H1 (cell line): ENCODE measurements at regions not wholly inside any gene's neighbourhood (a gene's known extent, or its start where the extent isn't known, plus 50 kb on each side); places are given as distances from the start of the nearest gene placed in this dataset.

Source experiments
- CTCF ChIA-PET: fragments of 300-600 bp; sonication (Branson Sonifier 250); formaldehyde crosslinking; loops from one replicate; lab custom pipeline; 2021; ENCODE audit not compliant: partially characterized antibody; lab: Charles Lee
- POLR2A ChIA-PET: fragments of 300-600 bp; sonication (Branson Sonifier 250); formaldehyde crosslinking; loops from one replicate; lab custom pipeline; 2021; ENCODE audit warnings: inconsistent platforms; ENCODE audit not compliant: partially characterized antibody; lab: Charles Lee
- DNase-seq, 2 experiments: peaks; one replicate each; pipeline versions ENCODE4 v3.0.0 to v3.0.0-alpha.2; 2010 to 2022; ENCODE audit warnings: low spot score in 2 of 2, low read depth in 1 of 2, mixed read lengths in 1 of 2
- FAIRE-seq: peaks from 2 replicates; lab custom pipeline; 2011; peaks lifted over from hg19 to GRCh38; lab: Jason Lieb, UNC
- H2AFZ ChIP-seq: 2 replicates; pipeline ENCODE4 v1.8.1; 2012; ENCODE audit warnings: low read length, inconsistent platforms
- H2AK5ac ChIP-seq: 2 replicates; pipeline ENCODE4 v1.6.1; 2013; ENCODE audit warnings: low read depth, low read length
- H2BK120ac ChIP-seq: replicated peaks from 2 replicates; pipeline ENCODE3; 2013; ENCODE audit warnings: low read depth, low read length, inconsistent platforms
- H2BK12ac ChIP-seq: 2 replicates; pipeline ENCODE4 v1.6.1; 2013; ENCODE audit warnings: low read depth, low read length
- H2BK15ac ChIP-seq: 2 replicates; pipeline ENCODE4 v1.6.1; 2013; ENCODE audit warnings: low read length
- H2BK20ac ChIP-seq: 2 replicates; pipeline ENCODE4 v1.6.1; 2013; ENCODE audit warnings: low read length
- H2BK5ac ChIP-seq: 2 replicates; pipeline ENCODE4 v1.6.1; 2013; ENCODE audit warnings: low read depth, low read length
- H3K14ac ChIP-seq: 2 replicates; pipeline ENCODE4 v1.6.1; 2013; ENCODE audit warnings: inconsistent platforms; ENCODE audit not compliant: insufficient read length
- H3K18ac ChIP-seq: 2 replicates; pipeline ENCODE4 v1.6.1; 2013; ENCODE audit warnings: low read length; ENCODE audit errors: extremely low read depth
- H3K23ac ChIP-seq: 2 replicates; pipeline ENCODE4 v1.6.1; 2013; ENCODE audit warnings: inconsistent platforms; ENCODE audit not compliant: insufficient read length
- H3K23me2 ChIP-seq: 2 replicates; pipeline ENCODE4 v1.6.1; 2013; ENCODE audit warnings: low read depth, low read length
- H3K27ac ChIP-seq: 2 replicates; pipeline ENCODE4 v1.6.1; 2011; ENCODE audit warnings: low read depth, low read length, inconsistent platforms
- H3K27me3 ChIP-seq, 4 experiments: replicated peaks in 1 of 4; 1 replicate in 1 of 4; 2 replicates in 3 of 4; pipeline versions ENCODE4 v1.6.1 to v1.8.1; 2011 to 2013; ENCODE audit warnings: low read length in 3 of 4, mild to moderate bottlenecking in 3 of 4, inconsistent platforms in 2 of 4, mixed read lengths in 2 of 4, moderate library complexity in 1 of 4; ENCODE audit not compliant: control insufficient read depth in 3 of 4, insufficient read depth in 3 of 4; ENCODE audit errors: extremely low read depth in 1 of 4
- H3K36me3 ChIP-seq, 4 experiments: 2 replicates each; pipeline versions ENCODE4 v1.6.1 to v1.8.1; 2011 to 2013; ENCODE audit warnings: mild to moderate bottlenecking in 4 of 4, low read length in 3 of 4, moderate library complexity in 2 of 4, control low read depth in 1 of 4, inconsistent platforms in 1 of 4; ENCODE audit not compliant: insufficient read depth in 4 of 4, control insufficient read depth in 2 of 4
- H3K4ac ChIP-seq: replicated peaks from 2 replicates; pipeline ENCODE3; 2013; ENCODE audit warnings: low read length, low read depth, mixed read lengths, inconsistent platforms; ENCODE audit not compliant: insufficient read length
- H3K4me1 ChIP-seq, 4 experiments: replicated peaks in 1 of 4; 1 replicate in 1 of 4; 2 replicates in 3 of 4; pipeline versions ENCODE4 v1.6.1 to v1.8.1; 2011 to 2013; ENCODE audit warnings: low read length in 3 of 4, inconsistent platforms in 2 of 4, mixed read lengths in 1 of 4; ENCODE audit not compliant: insufficient read depth in 4 of 4, control insufficient read depth in 3 of 4
- H3K4me2 ChIP-seq, 2 experiments: 2 replicates each; pipeline versions ENCODE4 v1.6.1 to v1.8.1; 2011 to 2013; ENCODE audit warnings: low read depth in 2 of 2, low read length in 2 of 2, control low read depth in 1 of 2, inconsistent platforms in 1 of 2, mild to moderate bottlenecking in 1 of 2; ENCODE audit not compliant: insufficient read depth in 1 of 2
- H3K4me3 ChIP-seq, 4 experiments: fragments of 200-600, 300-600 bp in 1 of 4; sonication (generic), shearing (Covaris generic), sonication (Bioruptor Twin) in 1 of 4; 2 replicates each; pipeline versions ENCODE4 v1.5.1 to v1.8.1; 2011 to 2016; ENCODE audit warnings: low read length in 4 of 4, low read depth in 3 of 4, control low read depth in 2 of 4, inconsistent platforms in 2 of 4, mild to moderate bottlenecking in 2 of 4, mixed read lengths in 1 of 4, moderate library complexity in 1 of 4; ENCODE audit not compliant: insufficient read depth in 2 of 4; ENCODE audit errors: extremely low read depth in 1 of 4
- H3K56ac ChIP-seq: replicated peaks from 2 replicates; pipeline ENCODE3; 2013; ENCODE audit warnings: low read depth, mild to moderate bottlenecking, mixed read lengths, low read length, inconsistent platforms; ENCODE audit not compliant: insufficient read length
- H3K79me1 ChIP-seq: 2 replicates; pipeline ENCODE4 v1.6.1; 2013; ENCODE audit warnings: low read depth, low read length, control low read depth
- H3K79me2 ChIP-seq, 2 experiments: 2 replicates each; pipeline versions ENCODE4 v1.6.1 to v1.8.1; 2012 to 2013; ENCODE audit warnings: low read length in 2 of 2, mild to moderate bottlenecking in 2 of 2, inconsistent platforms in 1 of 2; ENCODE audit not compliant: insufficient read depth in 2 of 2, control insufficient read depth in 1 of 2
- H3K9ac ChIP-seq, 4 experiments: replicated peaks in 1 of 4; 1 replicate in 1 of 4; 2 replicates in 3 of 4; pipeline versions ENCODE4 v1.6.1 to v1.8.1; 2011 to 2013; ENCODE audit warnings: low read depth in 3 of 4, low read length in 3 of 4, control low read depth in 2 of 4, mild to moderate bottlenecking in 2 of 4, moderate library complexity in 2 of 4, inconsistent platforms in 1 of 4; ENCODE audit errors: extremely low read depth in 1 of 4
- H3K9me3 ChIP-seq, 2 experiments: 2 replicates each; pipeline versions ENCODE4 v1.6.1 to v1.8.1; 2012 to 2013; ENCODE audit warnings: mild to moderate bottlenecking in 2 of 2, moderate library complexity in 2 of 2, control low read depth in 1 of 2, inconsistent platforms in 1 of 2, low read depth in 1 of 2, low read length in 1 of 2, mixed read lengths in 1 of 2; ENCODE audit not compliant: insufficient read depth in 2 of 2
- H4K20me1 ChIP-seq, 2 experiments: replicated peaks in 1 of 2; 2 replicates each; pipeline versions ENCODE3 to v1.8.1; 2011 to 2013; ENCODE audit warnings: inconsistent platforms in 2 of 2, low read length in 2 of 2, mild to moderate bottlenecking in 1 of 2; ENCODE audit not compliant: insufficient read depth in 2 of 2, control insufficient read depth in 1 of 2
- H4K5ac ChIP-seq: 2 replicates; pipeline ENCODE4 v1.6.1; 2013; ENCODE audit warnings: low read length, low read depth, mixed read lengths, inconsistent platforms; ENCODE audit not compliant: insufficient read length
- H4K8ac ChIP-seq: 2 replicates; pipeline ENCODE4 v1.8.0; 2013; ENCODE audit warnings: mild to moderate bottlenecking, moderate library complexity, low read length, inconsistent platforms; ENCODE audit not compliant: insufficient read depth; ENCODE audit errors: extremely low read depth
- H4K91ac ChIP-seq: replicated peaks from 2 replicates; pipeline ENCODE3; 2013; ENCODE audit warnings: low read length, mixed read lengths, inconsistent platforms; ENCODE audit not compliant: insufficient read length
- RAD21 ChIP-seq, 2 experiments: IDR thresholded peaks in 1 of 2; conservative IDR thresholded peaks in 1 of 2; 2 replicates each; pipeline ENCODE4 v1.6.1; 2011; ENCODE audit warnings: low read depth in 2 of 2, low read length in 2 of 2, improper control_type of control experiment in 1 of 2, inconsistent platforms in 1 of 2, mild to moderate bottlenecking in 1 of 2, moderate library complexity in 1 of 2
- RNF2 ChIP-seq: fragments of 200-900, 300-1000 bp; sonication (generic); IDR thresholded peaks from 2 replicates; pipeline ENCODE4 v1.7.1; 2016; ENCODE audit warnings: borderline replicate concordance, low read depth, mild to moderate bottlenecking, antibody characterized with exemption, low read length; ENCODE audit not compliant: poor library complexity, severe bottlenecking; ENCODE audit errors: missing control alignments
- WGBS, 2 experiments: shearing (Covaris generic) in 1 of 2; methylation state at CpG; one replicate each; pipeline versions ENCODE4 v1.1.6 to v1.1.7; 2013 to 2015; ENCODE audit warnings: low lambda C conversion rate in 2 of 2, mixed read lengths in 2 of 2, inconsistent platforms in 1 of 2, low coverage in 1 of 2, missing lambda C conversion rate in 1 of 2; ENCODE audit not compliant: insufficient replicate concordance in 2 of 2, insufficient coverage in 1 of 2, insufficient read length in 1 of 2; ENCODE audit errors: extremely low coverage in 1 of 2, missing lambda C conversion rate in 1 of 2; 5-methylcytosine and 5-hydroxymethylcytosine counted together

DNA sequence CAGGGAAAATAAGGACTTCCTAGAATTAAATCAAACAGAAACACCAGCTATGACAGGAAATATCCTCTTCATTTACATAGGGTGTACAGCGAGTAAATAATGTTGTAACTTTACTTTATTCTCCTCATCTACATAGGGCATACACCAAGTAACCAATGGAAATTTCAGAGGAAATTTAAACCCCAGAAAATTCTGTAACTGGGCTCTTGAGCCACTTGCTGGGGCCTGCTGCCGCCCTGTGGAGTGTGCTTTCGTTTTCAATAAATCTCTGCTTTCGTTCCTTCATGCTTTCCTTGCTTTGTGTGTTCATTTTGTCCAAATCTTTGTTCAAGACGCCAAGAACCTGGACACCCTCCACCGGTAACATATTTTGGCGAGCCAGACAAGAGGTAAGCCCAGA, 990.4 kb upstream of the CADM2 start:
- ChIA-PET CTCF (no interaction called here), POLR2A (no interaction called here)
- Histone ChIP-seq H4K20me1 (no peaks in the 10 kb centered on the region), H4K5ac (no peak overlapping the region), H3K79me1 (no peaks in the 10 kb centered on the region), H4K8ac (no peak overlapping the region), H3K4me2 (no peak overlapping the region), H3K23ac (no peak overlapping the region), H4K91ac (no peak overlapping the region), H2BK120ac (no peak overlapping the region), H3K27me3 (no peaks in the 10 kb centered on the region), H3K4me1 (no peaks in the 10 kb centered on the region), H3K9ac (no peak overlapping the region), H3K27ac (no peak overlapping the region), H2BK20ac (no peak overlapping the region), H3K36me3 (no peaks in the 10 kb centered on the region), H3K18ac (no peak overlapping the region), H2AFZ (peak overlapping the region; percentile 5; the same call in 1 of the 2 replicates), H3K23me2 (no peaks in the 10 kb centered on the region), H2AK5ac (no peak overlapping the region), H2BK15ac (no peak overlapping the region), H3K79me2 (no peaks in the 10 kb centered on the region), H3K4ac (no peak overlapping the region), H2BK12ac (no peak overlapping the region), H2BK5ac (no peak overlapping the region), H3K9me3 (no peaks in the 10 kb centered on the region), H3K56ac (no peak overlapping the region), H3K14ac (no peak overlapping the region), H3K4me3 (no peak overlapping the region)
- FAIRE-seq (no peak), DNase-seq (no peak)
- TF ChIP-seq RAD21 (IDR thresholded peaks at IDR 0.05 in 1 of 2, conservative IDR thresholded peaks at IDR 0.05 in 1 of 2; ENCODE audit: low read depth in 2 of 2, low read length in 2 of 2): peak; percentile 33 to 41
- no peak for TF ChIP-seq RNF2
- WGBS, 2 experiments: 92% methylated on average over 7 of the region's 7 CpGs; no CpG with 5 or more reads in 1 of the 2 experiments
